Osteoblast (primary cell): ENCODE measurements at regions not wholly inside any gene's neighbourhood (a gene's known extent, or its start where the extent isn't known, plus 50 kb on each side); places are given as distances from the start of the nearest gene placed in this dataset.

Experiments used
- DNase-seq: peaks from one replicate; pipeline ENCODE4 v3.0.0; 2011; ENCODE audit warnings: low spot score, mixed read lengths; ENCODE audit not compliant: insufficient read length; ENCODE audit errors: missing footprints
- H2AFZ ChIP-seq: 2 replicates; pipeline ENCODE4 v1.6.0; 2011; ENCODE audit warnings: mild to moderate bottlenecking, low read length
- H3K27ac ChIP-seq: 2 replicates; pipeline ENCODE4 v1.5.1; 2011; ENCODE audit warnings: mild to moderate bottlenecking, low read depth, low read length, moderate library complexity
- H3K27me3 ChIP-seq: 2 replicates; pipeline ENCODE4 v1.6.0; 2012; ENCODE audit warnings: mild to moderate bottlenecking, control low read depth, inconsistent platforms, low read length, moderate library complexity; ENCODE audit not compliant: insufficient read depth
- H3K36me3 ChIP-seq: 2 replicates; pipeline ENCODE4 v1.5.1; 2011; ENCODE audit warnings: mild to moderate bottlenecking, low read length, control low read depth, moderate library complexity; ENCODE audit not compliant: insufficient read depth
- H3K4me1 ChIP-seq: 2 replicates; pipeline ENCODE4 v1.5.1; 2011; ENCODE audit warnings: mild to moderate bottlenecking, low read length, control low read depth, moderate library complexity; ENCODE audit not compliant: insufficient read depth
- H3K4me2 ChIP-seq: 2 replicates; pipeline ENCODE4 v1.6.0; 2011; ENCODE audit warnings: mild to moderate bottlenecking, low read length; ENCODE audit not compliant: insufficient read depth
- H3K4me3 ChIP-seq: fragments of 200-600 bp; sonication (generic); 3 replicates; pipeline ENCODE4 v1.5.1; 2012; ENCODE audit warnings: mild to moderate bottlenecking, low read length, inconsistent platforms; ENCODE audit not compliant: insufficient read depth
- H3K79me2 ChIP-seq: 2 replicates; pipeline ENCODE4 v1.6.0; 2012; ENCODE audit warnings: mild to moderate bottlenecking, low read length, control low read depth, inconsistent platforms; ENCODE audit not compliant: insufficient read depth
- H3K9me3 ChIP-seq: 2 replicates; pipeline ENCODE4 v1.5.1; 2011; ENCODE audit warnings: low read depth, low read length, control low read depth
- H4K20me1 ChIP-seq: 2 replicates; pipeline ENCODE4 v1.6.0; 2012; ENCODE audit warnings: mild to moderate bottlenecking, low read length, control low read depth; ENCODE audit not compliant: insufficient read depth
- CTCF ChIP-seq: IDR thresholded peaks from 2 replicates; pipeline ENCODE4 v1.5.1; 2011; ENCODE audit warnings: mild to moderate bottlenecking, low read depth, low read length, moderate library complexity; ENCODE audit errors: extremely low read depth

GRCh38 chr5:117942861-117943519 lies 1045.4 kb downstream of the DTWD2 start:
- no peaks in the 10 kb centered on the region for H3K4me1 ChIP-seq
- H2AFZ ChIP-seq = no peak overlapping the region
- no peak overlapping the region for H3K27ac ChIP-seq
- TF ChIP-seq CTCF = no peak
- no peaks in the 10 kb centered on the region for H3K27me3 ChIP-seq
- DNase-seq = no peak
- no peaks in the 10 kb centered on the region for H3K36me3 ChIP-seq
- H3K9me3 ChIP-seq = no peaks in the 10 kb centered on the region
- H3K79me2 ChIP-seq = no peaks in the 10 kb centered on the region
- H3K4me2 ChIP-seq = no peak overlapping the region
- no peak overlapping the region for H3K4me3 ChIP-seq
- H4K20me1 ChIP-seq = no peaks in the 10 kb centered on the region

- Histone ChIP-seq H3K4me1 (no peaks in the 10 kb centered on the region), H3K27ac (no peak overlapping the region), H3K36me3 (no peaks in the 10 kb centered on the region), H3K4me3 (no peak overlapping the region), H3K9me3 (no peaks in the 10 kb centered on the region), H4K20me1 (no peaks in the 10 kb centered on the region), H2AFZ (no peak overlapping the region), H3K4me2 (no peak overlapping the region), H3K79me2 (no peaks in the 10 kb centered on the region), H3K27me3 (no peaks in the 10 kb centered on the region)
- no peak for TF ChIP-seq CTCF
- DNase-seq = no peak
These were observed 1095.1 kb downstream of the DTWD2 start for GRCh38 chr5:117893211-117893610.

- Histone ChIP-seq H3K9me3 (no peaks in the 10 kb centered on the region), H3K27ac (no peak overlapping the region), H3K4me3 (no peak overlapping the region), H3K4me1 (no peaks in the 10 kb centered on the region), H3K36me3 (no peaks in the 10 kb centered on the region), H2AFZ (no peak overlapping the region), H3K4me2 (no peak overlapping the region), H3K79me2 (no peaks in the 10 kb centered on the region), H3K27me3 (no peaks in the 10 kb centered on the region), H4K20me1 (no peaks in the 10 kb centered on the region)
- no peak for TF ChIP-seq CTCF
- DNase-seq = no peak
These were observed 1096.0 kb downstream of the DTWD2 start for GRCh38 chr5:117892360-117892759.

- Histone ChIP-seq H3K4me3 (no peak overlapping the region), H3K9me3 (no peaks in the 10 kb centered on the region), H3K79me2 (no peaks in the 10 kb centered on the region), H4K20me1 (no peaks in the 10 kb centered on the region), H2AFZ (no peak overlapping the region), H3K4me1 (no peaks in the 10 kb centered on the region), H3K27ac (no peak overlapping the region), H3K27me3 (no peaks in the 10 kb centered on the region), H3K36me3 (no peaks in the 10 kb centered on the region), H3K4me2 (no peak overlapping the region)
- DNase-seq = no peak
- no peak for TF ChIP-seq CTCF
These were observed 1098.8 kb downstream of the DTWD2 start for GRCh38 chr5:117889596-117889995.
